Upper lobe of left lung (tissue), 4 donors: ENCODE measurements at regions not wholly inside any gene's neighbourhood (a gene's known extent, or its start where the extent isn't known, plus 50 kb on each side); places are given as distances from the start of the nearest gene placed in this dataset.

Source experiments
- CTCF ChIP-seq, 6 experiments: fragments of 450-650 bp in 4 of 6; fragments of 200-600 bp in 2 of 6; sonication (generic) in 2 of 6; IDR thresholded peaks; one replicate each; pipeline ENCODE4 v1.5.1; 2016 to 2019; ENCODE audit warnings: antibody characterized with exemption in 6 of 6
- POLR2A ChIP-seq, 4 donors: fragments of 450-650 bp; IDR thresholded peaks; one replicate each; pipeline ENCODE4 v1.5.1; 2016 to 2017; ENCODE audit warnings: antibody characterized with exemption in 4 of 4, mild to moderate bottlenecking in 2 of 4

GRCh38 chr11:41779401-41779960, 320.0 kb upstream of the LRRC4C start:
- TF ChIP-seq CTCF (IDR thresholded peaks at IDR 0.05), result no peak
- TF ChIP-seq POLR2A (IDR thresholded peaks at IDR 0.05), result no peak
